ENCODE measurements at regions not wholly inside any gene's neighbourhood (a gene's known extent, or its start where the extent isn't known, plus 50 kb on each side); places are given as distances from the start of the nearest gene placed in this dataset.

DNA sequence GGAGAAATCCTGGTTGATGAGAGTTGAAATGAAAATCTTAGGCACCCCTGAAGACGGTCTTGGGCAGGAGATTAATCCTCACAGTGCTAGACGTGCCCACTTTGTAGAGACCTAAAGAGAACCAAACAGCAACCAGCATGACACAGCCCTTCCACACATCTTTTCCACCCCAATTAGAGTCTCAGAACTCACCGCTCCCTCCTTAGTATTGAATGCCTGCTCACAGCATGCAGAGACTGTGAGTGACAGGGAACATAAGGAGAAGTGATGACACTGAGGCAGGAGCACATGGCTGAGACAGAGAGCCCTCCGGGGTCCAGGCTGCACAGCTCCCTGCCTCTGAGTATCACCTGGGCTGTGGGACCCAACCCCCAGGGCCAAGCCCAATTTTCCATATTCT, 367.6 kb downstream of the EIPR1 start:
- TF ChIP-seq POLR2A (IDR thresholded peaks at IDR 0.05; ENCODE audit: low read depth): no peak
- TF ChIP-seq, protein P1, sequence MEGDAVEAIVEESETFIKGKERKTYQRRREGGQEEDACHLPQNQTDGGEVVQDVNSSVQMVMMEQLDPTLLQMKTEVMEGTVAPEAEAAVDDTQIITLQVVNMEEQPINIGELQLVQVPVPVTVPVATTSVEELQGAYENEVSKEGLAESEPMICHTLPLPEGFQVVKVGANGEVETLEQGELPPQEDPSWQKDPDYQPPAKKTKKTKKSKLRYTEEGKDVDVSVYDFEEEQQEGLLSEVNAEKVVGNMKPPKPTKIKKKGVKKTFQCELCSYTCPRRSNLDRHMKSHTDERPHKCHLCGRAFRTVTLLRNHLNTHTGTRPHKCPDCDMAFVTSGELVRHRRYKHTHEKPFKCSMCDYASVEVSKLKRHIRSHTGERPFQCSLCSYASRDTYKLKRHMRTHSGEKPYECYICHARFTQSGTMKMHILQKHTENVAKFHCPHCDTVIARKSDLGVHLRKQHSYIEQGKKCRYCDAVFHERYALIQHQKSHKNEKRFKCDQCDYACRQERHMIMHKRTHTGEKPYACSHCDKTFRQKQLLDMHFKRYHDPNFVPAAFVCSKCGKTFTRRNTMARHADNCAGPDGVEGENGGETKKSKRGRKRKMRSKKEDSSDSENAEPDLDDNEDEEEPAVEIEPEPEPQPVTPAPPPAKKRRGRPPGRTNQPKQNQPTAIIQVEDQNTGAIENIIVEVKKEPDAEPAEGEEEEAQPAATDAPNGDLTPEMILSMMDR (IDR thresholded peaks at IDR 0.05): no peak
